D721Med (cell line): ENCODE measurements at regions not wholly inside any gene's neighbourhood (a gene's known extent, or its start where the extent isn't known, plus 50 kb on each side); places are given as distances from the start of the nearest gene placed in this dataset.

ENCODE experiments used
- DNase-seq: peaks from one replicate; pipeline ENCODE4 v3.0.0; 2011; ENCODE audit warnings: low spot score; ENCODE audit not compliant: insufficient read length
- FAIRE-seq: peaks from 2 replicates; lab custom pipeline; 2011; peaks lifted over from hg19 to GRCh38; lab: Jason Lieb, UNC
- TF ChIP-seq, protein P1 (sequence below): IDR thresholded peaks from 2 replicates; pipeline ENCODE4 v1.5.1; 2012; ENCODE audit warnings: mild to moderate bottlenecking, control low read depth; ENCODE audit not compliant: insufficient read depth; ENCODE audit errors: missing control alignments

DNA sequence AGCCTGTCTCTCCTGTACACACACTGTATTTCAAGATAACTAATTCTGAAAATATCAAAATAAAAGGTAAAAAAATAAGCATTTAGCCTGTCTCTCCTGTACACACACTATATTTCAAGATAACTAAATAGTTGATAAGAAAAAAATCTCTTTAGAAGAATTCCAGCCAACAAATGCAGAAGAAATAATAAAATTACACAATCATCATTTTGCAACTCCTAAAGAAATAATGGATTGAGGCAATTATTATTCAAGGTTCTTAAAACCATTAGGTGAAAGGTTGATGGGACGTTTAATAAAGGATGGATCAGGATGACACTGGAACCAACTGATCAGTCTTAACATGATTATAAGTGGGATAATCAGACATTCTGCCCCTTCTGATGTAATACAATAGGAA lies 148.0 kb upstream of the FN1 start:
- FAIRE-seq (no peak), DNase-seq (no peak)
- TF ChIP-seq, protein P1, sequence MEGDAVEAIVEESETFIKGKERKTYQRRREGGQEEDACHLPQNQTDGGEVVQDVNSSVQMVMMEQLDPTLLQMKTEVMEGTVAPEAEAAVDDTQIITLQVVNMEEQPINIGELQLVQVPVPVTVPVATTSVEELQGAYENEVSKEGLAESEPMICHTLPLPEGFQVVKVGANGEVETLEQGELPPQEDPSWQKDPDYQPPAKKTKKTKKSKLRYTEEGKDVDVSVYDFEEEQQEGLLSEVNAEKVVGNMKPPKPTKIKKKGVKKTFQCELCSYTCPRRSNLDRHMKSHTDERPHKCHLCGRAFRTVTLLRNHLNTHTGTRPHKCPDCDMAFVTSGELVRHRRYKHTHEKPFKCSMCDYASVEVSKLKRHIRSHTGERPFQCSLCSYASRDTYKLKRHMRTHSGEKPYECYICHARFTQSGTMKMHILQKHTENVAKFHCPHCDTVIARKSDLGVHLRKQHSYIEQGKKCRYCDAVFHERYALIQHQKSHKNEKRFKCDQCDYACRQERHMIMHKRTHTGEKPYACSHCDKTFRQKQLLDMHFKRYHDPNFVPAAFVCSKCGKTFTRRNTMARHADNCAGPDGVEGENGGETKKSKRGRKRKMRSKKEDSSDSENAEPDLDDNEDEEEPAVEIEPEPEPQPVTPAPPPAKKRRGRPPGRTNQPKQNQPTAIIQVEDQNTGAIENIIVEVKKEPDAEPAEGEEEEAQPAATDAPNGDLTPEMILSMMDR = no peak

DNA sequence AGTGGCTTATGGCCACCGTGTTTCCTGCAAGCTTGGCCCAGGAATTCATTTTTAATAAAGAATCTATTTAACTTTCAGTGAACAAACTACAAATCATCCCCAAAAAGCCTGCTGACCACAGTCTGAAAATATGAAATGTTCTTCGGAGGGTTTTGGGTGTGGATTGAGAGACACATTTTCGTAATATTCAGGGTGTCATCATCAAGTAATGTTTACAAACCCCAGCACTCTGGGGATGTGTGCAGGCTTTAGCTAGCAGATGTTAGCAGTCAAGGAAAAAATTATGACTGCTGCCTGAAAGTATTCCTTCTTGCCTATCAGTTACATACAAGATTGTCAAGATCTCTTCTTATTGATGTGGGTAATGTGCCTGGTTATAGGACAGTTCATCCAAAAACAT lies 143.9 kb upstream of the FN1 start:
- DNase-seq = no peak
- FAIRE-seq = no peak
- TF ChIP-seq, protein P1 = no peak

DNA sequence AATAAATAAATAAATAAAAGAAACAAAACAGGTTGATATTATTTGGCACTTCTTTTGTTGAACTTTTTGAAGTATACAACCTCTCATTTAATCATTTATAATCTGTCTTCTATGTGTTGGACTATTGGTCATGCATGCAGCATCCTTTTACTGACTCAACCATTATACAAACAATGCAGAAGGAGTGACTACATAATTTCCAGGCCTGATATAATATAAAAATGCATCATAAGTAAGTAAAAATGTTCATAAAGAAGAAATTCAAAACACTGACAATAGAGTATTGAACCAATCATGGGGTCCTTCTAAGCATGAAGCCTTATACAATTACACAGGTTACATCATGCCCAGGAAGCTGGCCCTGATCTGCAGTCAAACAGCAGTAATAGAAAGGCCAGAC lies 141.5 kb upstream of the FN1 start:
- TF ChIP-seq, protein P1 = no peak
- FAIRE-seq (no peak), DNase-seq (no peak)

DNA sequence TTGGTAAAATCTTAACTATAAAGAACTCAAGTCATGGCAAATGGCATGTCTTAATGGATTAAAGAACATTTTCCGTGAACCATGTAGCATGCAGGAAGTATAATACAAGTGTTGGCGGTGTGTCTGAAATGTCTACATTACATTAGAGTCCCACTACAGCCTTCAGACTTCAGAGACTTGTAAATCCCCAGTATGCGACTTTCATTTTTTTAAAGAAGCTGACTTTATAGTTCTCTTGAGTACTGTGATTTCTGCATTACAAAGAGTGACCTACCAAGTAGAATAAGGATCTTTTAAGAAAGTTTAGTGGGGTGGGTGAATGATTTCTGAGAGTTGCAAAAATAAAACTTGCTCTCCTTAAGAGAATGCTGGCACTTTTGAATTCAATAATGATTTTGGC lies 140.7 kb upstream of the FN1 start:
- TF ChIP-seq, protein P1 = no peak
- FAIRE-seq (no peak), DNase-seq (no peak)

DNA sequence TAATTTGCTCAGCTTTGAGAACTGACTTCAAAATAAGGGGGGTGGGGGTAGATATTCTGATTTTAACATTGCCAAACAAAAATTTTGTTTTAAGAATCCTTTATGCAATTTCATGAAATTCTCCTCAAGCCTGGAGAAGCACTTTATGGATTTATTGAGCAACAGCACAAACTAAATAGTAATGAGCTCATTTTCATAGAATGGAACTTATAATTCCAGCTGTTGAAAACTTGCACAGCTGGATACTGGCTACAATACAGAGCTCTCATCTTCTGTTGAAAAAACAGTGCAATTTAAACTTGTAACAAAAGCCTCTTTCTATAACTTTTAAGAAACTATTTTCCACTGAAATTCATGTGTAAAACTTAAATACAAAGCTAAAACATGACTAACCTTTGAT lies 137.6 kb upstream of the FN1 start:
- no peak for DNase-seq
- no peak for FAIRE-seq
- TF ChIP-seq, protein P1 = no peak

DNA sequence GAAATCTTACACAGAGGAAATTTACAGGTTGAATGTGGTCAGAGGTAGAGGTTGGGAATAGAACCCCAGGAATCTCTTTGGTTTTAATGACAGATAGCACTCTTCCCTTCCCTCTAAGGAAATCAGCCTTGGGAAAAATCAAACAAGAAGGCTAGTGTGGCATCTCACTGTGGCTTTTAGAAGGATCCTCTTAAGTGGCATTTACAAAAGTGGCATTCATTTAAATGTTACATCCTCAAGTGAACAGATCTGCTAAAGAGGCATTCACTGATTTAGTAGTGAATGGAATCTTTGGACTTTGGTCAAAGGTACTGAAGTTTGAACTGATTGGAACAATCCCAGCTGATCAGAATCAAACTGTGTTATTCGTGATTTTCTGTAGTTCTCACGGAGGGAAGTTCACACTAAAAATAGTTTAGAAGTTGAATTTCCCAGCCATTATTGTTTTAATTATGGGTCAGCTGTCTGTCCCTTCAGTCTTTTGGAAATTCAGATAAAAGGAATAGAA lies 136.5 kb upstream of the FN1 start:
- TF ChIP-seq, protein P1 = no peak
- no peak for DNase-seq
- no peak for FAIRE-seq

DNA sequence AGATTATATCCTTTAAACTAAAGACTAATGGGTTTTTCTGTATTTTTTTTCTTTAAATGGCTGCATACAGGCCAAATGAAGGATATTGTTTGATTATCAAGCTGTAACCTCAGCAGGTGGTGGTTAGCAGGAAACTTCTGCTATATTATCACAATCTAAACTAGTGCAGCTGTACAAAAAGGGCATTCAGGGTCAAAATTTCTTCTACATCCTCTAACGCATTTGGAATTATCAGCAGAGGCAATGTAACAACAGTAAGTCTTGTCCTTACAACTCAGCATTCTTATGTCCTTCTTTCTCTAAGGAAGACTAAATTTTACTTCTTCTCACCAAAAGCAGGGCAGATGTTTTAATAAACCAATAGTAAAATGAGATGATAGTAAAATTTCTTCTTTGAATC lies 135.8 kb upstream of the FN1 start:
- FAIRE-seq (no peak), DNase-seq (no peak)
- TF ChIP-seq, protein P1 = no peak
